Heart left ventricle (tissue), 16 donors: ENCODE measurements at regions not wholly inside any gene's neighbourhood (a gene's known extent, or its start where the extent isn't known, plus 50 kb on each side); places are given as distances from the start of the nearest gene placed in this dataset.

Experiments used
- ATAC-seq, 4 donors: fragments of 200-7000 bp; cut with Tn5 transposase; one replicate each; pipeline ENCODE4 v1.9.1; 2020 to 2022; ENCODE audit warnings: moderate library complexity in 4 of 4, mild to moderate bottlenecking in 3 of 4, moderate number of reproducible peaks in 1 of 4
- DNase-seq, 5 donors: peaks; one replicate each; pipeline ENCODE4 v3.0.0-alpha.2; 2020
- H3K27ac ChIP-seq, 12 donors: fragments of 200-600 bp; sonication (generic) in 4 of 12; one replicate each; pipeline versions ENCODE4 v1.5.0 to v1.8.0; 2016 to 2022; ENCODE audit warnings: mild to moderate bottlenecking in 2 of 12
- H3K27me3 ChIP-seq, 9 donors: fragments of 200-600 bp; sonication (generic) in 2 of 9; one replicate each; pipeline versions ENCODE4 v1.5.1 to v1.8.0; 2016 to 2022; ENCODE audit warnings: mild to moderate bottlenecking in 3 of 9
- H3K36me3 ChIP-seq, 9 donors: fragments of 200-600 bp; sonication (generic) in 2 of 9; one replicate each; pipeline versions ENCODE4 v1.5.0 to v1.8.0; 2018 to 2022; ENCODE audit warnings: mild to moderate bottlenecking in 2 of 9
- H3K4me1 ChIP-seq, 12 donors: fragments of 200-600 bp; sonication (generic) in 4 of 12; one replicate each; pipeline versions ENCODE4 v1.5.0 to v1.8.0; 2016 to 2022; ENCODE audit warnings: mild to moderate bottlenecking in 3 of 12
- H3K4me3 ChIP-seq, 12 donors: fragments of 200-600 bp; sonication (generic) in 4 of 12; one replicate each; pipeline versions ENCODE4 v1.5.0 to v1.8.0; 2017 to 2022; ENCODE audit warnings: mild to moderate bottlenecking in 9 of 12, moderate library complexity in 4 of 12
- H3K9me3 ChIP-seq, 12 donors: fragments of 200-600 bp; sonication (generic) in 4 of 12; one replicate each; pipeline versions ENCODE4 v1.5.0 to v1.8.0; 2016 to 2022; ENCODE audit warnings: mild to moderate bottlenecking in 1 of 12
- POLR2A ChIP-seq, 2 donors: fragments of 450-650 bp; IDR thresholded peaks; one replicate each; pipeline ENCODE4 v1.6.1; 2017; ENCODE audit warnings: antibody characterized with exemption in 2 of 2, mild to moderate bottlenecking in 2 of 2, moderate library complexity in 2 of 2
- WGBS, 4 donors: extraction: QIAGEN DNeasy Blood & Tissue Kit in 2 of 4; methylation state at CpG; one replicate each; pipeline versions ENCODE4 v1.1.5 to v1.1.7; 2013 to 2018; 5-methylcytosine and 5-hydroxymethylcytosine counted together
- intact Hi-C, 10 donors: fragments of 100-400 bp; cut with DNase I; formaldehyde crosslinking; loops; one replicate each; pipeline versions ENCODE4 v1.11.1 to v1.14.2; 2022
- TF ChIP-seq, protein P1 (sequence below), 12 donors: fragments of 200-600 bp; sonication (generic) in 4 of 12; IDR thresholded peaks; one replicate each; pipeline versions ENCODE4 v1.5.0 to v1.8.0; 2018 to 2022; ENCODE audit warnings: antibody characterized with exemption in 12 of 12, mild to moderate bottlenecking in 5 of 12
- donor health status: ischemic (EF 13 %, LVEDD 7.1; RV severe dilation, severe dysfunction).
- donor health status: healthy with polysubstance abuse.
- donor health status: DM: no; HTN: yes; CAD: no.
- donor health status: DM: no; HTN: no; CAD: no.
- donor health status: ischemic (EF 25% LVEDD 6.9; RV normal size, moderate dysfunction).
- donor health status: ischemic (EF 25% LVEDD 5.7; RV mildly dilated, moderate dysfunction).
- donor health status: healthy.
- donor health status: DM: yes; HTN: yes; CAD: no.
- donor health status: ischemic (EF 35%, LVEDD 5.7; RV mildly dilated, moderate dysfunction).
- donor health status: nonischemic (EF 11% LVEDD 7.7; RV severe dilation, severe dysfunction).
- donor health status: DM: yes; HTN: yes; CAD: no.
- donor health status: PGD.
- donor health status: ischemic (EF 29% LVEDD 5.4; RV normal size, mild dysfunction).
- donor health status: nonischemic (EF 23%, LVEDD 6.1; RV moderate dilation, normal function).

DNA sequence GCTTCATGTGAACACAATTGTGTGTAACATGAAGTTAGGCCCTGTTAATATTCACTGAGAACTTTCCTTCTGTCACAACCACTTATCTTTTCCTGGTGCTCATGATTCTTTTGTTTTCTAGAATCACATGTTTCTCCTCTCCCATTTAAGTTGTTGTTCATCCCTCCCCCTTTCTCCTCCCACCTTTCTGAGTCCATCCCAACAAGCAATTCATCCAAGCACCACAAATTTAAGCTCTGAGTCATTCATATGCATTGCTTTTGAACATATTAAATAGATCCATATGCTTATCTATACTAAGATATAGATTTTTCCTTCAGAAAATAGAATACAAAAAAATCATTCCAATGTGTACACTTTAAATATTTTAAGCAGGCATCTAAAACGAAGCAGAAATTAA lies 75.2 kb upstream of the NFIB start:
- ATAC-seq = no peak
- H3K9me3 ChIP-seq = peaks cover 0 to 31% (median 4%) of the 10 kb centered on the region in 12 donors
- no peak overlapping the region for H3K4me3 ChIP-seq
- no peaks in the 10 kb centered on the region for H3K27me3 ChIP-seq
- TF ChIP-seq, protein P1, sequence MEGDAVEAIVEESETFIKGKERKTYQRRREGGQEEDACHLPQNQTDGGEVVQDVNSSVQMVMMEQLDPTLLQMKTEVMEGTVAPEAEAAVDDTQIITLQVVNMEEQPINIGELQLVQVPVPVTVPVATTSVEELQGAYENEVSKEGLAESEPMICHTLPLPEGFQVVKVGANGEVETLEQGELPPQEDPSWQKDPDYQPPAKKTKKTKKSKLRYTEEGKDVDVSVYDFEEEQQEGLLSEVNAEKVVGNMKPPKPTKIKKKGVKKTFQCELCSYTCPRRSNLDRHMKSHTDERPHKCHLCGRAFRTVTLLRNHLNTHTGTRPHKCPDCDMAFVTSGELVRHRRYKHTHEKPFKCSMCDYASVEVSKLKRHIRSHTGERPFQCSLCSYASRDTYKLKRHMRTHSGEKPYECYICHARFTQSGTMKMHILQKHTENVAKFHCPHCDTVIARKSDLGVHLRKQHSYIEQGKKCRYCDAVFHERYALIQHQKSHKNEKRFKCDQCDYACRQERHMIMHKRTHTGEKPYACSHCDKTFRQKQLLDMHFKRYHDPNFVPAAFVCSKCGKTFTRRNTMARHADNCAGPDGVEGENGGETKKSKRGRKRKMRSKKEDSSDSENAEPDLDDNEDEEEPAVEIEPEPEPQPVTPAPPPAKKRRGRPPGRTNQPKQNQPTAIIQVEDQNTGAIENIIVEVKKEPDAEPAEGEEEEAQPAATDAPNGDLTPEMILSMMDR (IDR thresholded peaks at IDR 0.05) = no peak
- TF ChIP-seq POLR2A (IDR thresholded peaks at IDR 0.05) = no peak
- whole genome bisulfite sequencing, 4 donors = 87 to 92% (median 89%) methylated on average over 1 of the region's 1 CpG
- H3K4me1 ChIP-seq = peaks cover 0 to 4% (median 0%) of the 10 kb centered on the region in 12 donors
- no peak overlapping the region for H3K27ac ChIP-seq
- intact Hi-C loops = no loop called here
- no peaks in the 10 kb centered on the region for H3K36me3 ChIP-seq
- DNase-seq = no peak

DNA sequence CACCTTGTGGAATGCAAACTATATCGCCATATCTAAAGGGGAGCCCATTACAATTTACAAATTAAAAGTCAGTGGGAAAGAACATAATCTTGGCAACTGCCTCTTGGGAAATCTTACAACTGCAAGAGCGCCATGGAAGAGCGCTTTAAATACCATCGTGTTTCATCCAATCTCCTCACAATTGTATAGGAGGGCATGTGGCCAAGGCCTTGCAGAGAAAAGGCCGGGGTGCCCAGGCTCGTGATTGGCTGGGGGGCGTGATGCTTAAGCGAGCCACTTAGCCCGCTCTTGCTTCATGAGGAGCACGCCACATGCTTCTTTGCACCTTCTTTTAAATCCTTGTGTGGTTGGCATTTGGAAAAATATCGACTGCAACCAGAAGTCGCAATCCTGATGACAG lies 69.8 kb upstream of the NFIB start:
- Histone ChIP-seq H3K36me3 (no peaks in the 10 kb centered on the region), H3K4me3 (no peak overlapping the region), H3K9me3 (no peaks in the 10 kb centered on the region), H3K27ac (peak overlapping the region in 2 of 12 donors; percentile 17 to 32), H3K27me3 (no peaks in the 10 kb centered on the region), H3K4me1 (peaks cover 0 to 13% (median 2%) of the 10 kb centered on the region in 12 donors)
- DNase-seq (no peak), ATAC-seq (no peak)
- intact Hi-C loops = no loop called here
- WGBS, 4 donors = 83 to 87% (median 85%) methylated on average over 12 of the region's 12 CpGs
- TF ChIP-seq, protein P1 (IDR thresholded peaks at IDR 0.05) = no peak
- TF ChIP-seq POLR2A (IDR thresholded peaks at IDR 0.05) = no peak

DNA sequence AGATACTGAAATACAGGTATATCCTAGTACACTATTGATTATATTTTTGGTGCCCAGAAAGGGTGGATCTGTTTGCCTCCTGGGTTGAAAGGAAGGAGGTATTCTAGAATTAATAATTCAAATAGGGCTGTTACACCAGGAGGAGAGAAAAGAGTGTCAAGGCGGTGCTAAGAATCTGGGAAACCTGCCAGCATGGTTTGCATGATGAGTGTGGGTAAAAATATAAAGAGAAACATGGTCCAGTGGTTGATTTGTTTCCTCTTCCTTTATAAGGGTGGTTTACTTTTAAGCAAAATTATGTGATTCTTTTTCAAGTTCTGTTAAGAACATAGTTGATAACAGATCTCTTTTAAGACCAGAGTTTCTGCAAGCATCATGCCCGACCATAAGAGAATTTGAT lies 69.4 kb upstream of the NFIB start:
- 40 to 63% (median 48%) methylated on average over 2 of the region's 2 CpGs for WGBS, 4 donors
- ATAC-seq (peak; percentile 54 to 74 (median 63)), DNase-seq (peak in 4 of 5 donors; percentile 34 to 57 (median 48))
- intact Hi-C loops = no loop called here
- no peak overlapping the region for H3K4me3 ChIP-seq
- peaks cover 0 to 13% (median 2%) of the 10 kb centered on the region in 12 donors for H3K4me1 ChIP-seq
- H3K27ac ChIP-seq = peak overlapping the region in 3 of 12 donors; percentile 17 to 32 (median 21)
- no peaks in the 10 kb centered on the region for H3K9me3 ChIP-seq
- no peaks in the 10 kb centered on the region for H3K36me3 ChIP-seq
- TF ChIP-seq, protein P1 (IDR thresholded peaks at IDR 0.05) = no peak
- TF ChIP-seq POLR2A (IDR thresholded peaks at IDR 0.05) = no peak
- H3K27me3 ChIP-seq = no peaks in the 10 kb centered on the region

DNA sequence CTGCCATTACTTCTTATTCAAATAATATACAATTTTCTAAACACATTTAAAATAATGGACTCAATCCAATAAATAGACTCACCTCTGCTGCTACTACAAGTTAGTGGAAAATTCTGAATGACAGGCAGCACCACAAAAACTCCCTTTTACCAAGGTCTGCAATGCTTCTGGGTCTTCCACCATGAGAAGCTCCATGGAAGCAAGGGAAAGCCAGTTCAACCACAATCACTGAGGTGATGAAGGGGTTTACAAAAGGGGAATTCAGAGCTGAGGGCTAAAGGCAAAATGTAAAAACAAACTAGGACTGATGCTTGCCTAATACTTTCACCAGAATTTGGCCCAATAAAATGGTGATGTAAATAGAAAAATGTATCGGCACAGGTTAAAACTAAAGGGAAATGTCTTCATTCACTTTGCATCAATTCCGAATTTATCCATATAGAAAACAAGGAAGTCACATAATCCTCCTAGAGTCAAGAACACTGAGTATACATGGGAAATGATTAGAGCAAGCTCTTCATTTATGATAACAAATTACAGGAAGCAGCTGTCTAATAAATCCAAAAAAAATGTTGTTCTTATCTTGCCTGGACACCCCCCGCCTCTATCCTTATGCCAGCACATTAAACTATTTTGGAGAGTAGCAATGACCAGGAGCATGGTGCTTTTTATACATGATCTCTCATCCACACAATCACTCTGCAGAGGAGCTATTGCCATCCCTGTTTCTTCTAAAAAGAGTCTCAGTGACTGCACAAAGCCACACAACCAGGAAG lies 66.3 kb upstream of the NFIB start:
- Histone ChIP-seq H3K36me3 (no peaks in the 10 kb centered on the region), H3K27me3 (no peaks in the 10 kb centered on the region), H3K27ac (no peak overlapping the region), H3K4me1 (peaks cover 0 to 10% (median 2%) of the 10 kb centered on the region in 12 donors), H3K9me3 (peaks cover 0 to 7% (median 0%) of the 10 kb centered on the region in 12 donors), H3K4me3 (no peak overlapping the region)
- intact Hi-C loops = no loop called here
- WGBS, 4 donors = 62 to 73% (median 66%) methylated on average over 3 of the region's 3 CpGs
- no peak for DNase-seq
- TF ChIP-seq, protein P1 (IDR thresholded peaks at IDR 0.05) = no peak
- no peak for TF ChIP-seq POLR2A (IDR thresholded peaks at IDR 0.05)
- ATAC-seq = no peak
